RWPE1 (cell line): ENCODE measurements at regions not wholly inside any gene's neighbourhood (a gene's known extent, or its start where the extent isn't known, plus 50 kb on each side); places are given as distances from the start of the nearest gene placed in this dataset.
A peak's percentile ranks its signal among the peaks of the same experiment; 100 is the strongest.

Experiments
- CTCF ChIA-PET: fragments of 350-600 bp; sonication (Branson Sonifier 250); formaldehyde crosslinking; extraction: SDS; loops from one replicate; lab custom pipeline; 2021; lab: Yijun Ruan, JAX
- POLR2A ChIA-PET: fragments of 400-600 bp; formaldehyde crosslinking; extraction: SDS; loops from one replicate; lab custom pipeline; 2020; ENCODE audit warnings: antibody characterized with exemption; ENCODE audit not compliant: low non-redundant PET; lab: Yijun Ruan, JAX
- DNase-seq: peaks from one replicate; pipeline ENCODE4 v3.0.0; 2012; ENCODE audit warnings: low spot score
- H3K27ac ChIP-seq: fragments of 450-650 bp; 2 replicates; pipeline ENCODE4 v1.5.1; 2017
- TF ChIP-seq, protein P1 (sequence below): fragments of 450-650 bp; conservative IDR thresholded peaks from 2 replicates; pipeline ENCODE4 v1.5.1; 2017; ENCODE audit warnings: low read depth, mild to moderate bottlenecking

DNA sequence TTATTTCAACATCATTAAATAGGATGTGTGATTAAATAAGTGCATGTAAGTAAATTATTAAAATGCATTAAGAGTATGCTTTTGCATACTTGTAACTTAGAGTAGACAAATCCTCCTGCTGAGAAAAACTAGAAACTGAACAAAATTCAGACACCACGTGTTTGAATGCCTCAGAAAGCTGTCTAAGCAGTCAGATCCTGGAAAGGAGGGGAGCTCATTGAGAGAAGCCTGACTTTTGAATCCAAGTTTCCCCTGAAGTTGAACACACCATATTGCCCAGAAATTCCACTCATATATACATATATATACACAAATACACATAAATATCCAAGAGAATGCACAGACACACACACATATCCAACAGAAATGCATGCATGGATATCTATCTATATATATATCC, 190.0 kb upstream of the BMP2 start:
- CTCF ChIA-PET, result interaction anchor here (0.6 kb wide), 1 partner anchor 312 kb away, joined by 3 read pairs; no protein-coding TSS in a partner anchor
- DNase-seq, result no peak
- H3K27ac ChIP-seq, result no peak overlapping the region
- TF ChIP-seq, protein P1, sequence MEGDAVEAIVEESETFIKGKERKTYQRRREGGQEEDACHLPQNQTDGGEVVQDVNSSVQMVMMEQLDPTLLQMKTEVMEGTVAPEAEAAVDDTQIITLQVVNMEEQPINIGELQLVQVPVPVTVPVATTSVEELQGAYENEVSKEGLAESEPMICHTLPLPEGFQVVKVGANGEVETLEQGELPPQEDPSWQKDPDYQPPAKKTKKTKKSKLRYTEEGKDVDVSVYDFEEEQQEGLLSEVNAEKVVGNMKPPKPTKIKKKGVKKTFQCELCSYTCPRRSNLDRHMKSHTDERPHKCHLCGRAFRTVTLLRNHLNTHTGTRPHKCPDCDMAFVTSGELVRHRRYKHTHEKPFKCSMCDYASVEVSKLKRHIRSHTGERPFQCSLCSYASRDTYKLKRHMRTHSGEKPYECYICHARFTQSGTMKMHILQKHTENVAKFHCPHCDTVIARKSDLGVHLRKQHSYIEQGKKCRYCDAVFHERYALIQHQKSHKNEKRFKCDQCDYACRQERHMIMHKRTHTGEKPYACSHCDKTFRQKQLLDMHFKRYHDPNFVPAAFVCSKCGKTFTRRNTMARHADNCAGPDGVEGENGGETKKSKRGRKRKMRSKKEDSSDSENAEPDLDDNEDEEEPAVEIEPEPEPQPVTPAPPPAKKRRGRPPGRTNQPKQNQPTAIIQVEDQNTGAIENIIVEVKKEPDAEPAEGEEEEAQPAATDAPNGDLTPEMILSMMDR, result no peak
- POLR2A ChIA-PET, result no interaction called here

DNA sequence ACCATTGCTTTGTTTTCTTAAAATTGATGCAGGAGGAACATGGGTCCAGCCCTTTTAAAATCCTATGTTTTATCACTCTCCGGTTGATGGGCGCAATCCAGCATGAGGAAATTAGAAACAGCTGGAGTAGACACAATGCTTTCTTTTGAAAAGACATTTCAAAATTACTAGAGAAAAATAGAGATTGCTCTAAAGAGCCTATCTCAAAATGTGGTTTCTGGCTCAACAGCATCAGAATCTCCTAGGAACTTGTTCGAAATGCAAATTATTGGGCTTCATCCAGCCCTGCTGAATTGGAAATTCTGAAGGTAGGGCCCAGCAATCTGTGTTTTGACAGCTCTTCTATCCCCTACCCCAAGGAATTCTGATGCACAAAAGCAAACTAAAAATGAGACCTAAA, 190.8 kb upstream of the BMP2 start:
- ChIA-PET POLR2A (no interaction called here), CTCF (no interaction called here)
- DNase-seq, result no peak
- TF ChIP-seq, protein P1, result no peak
- H3K27ac ChIP-seq, result no peak overlapping the region

DNA sequence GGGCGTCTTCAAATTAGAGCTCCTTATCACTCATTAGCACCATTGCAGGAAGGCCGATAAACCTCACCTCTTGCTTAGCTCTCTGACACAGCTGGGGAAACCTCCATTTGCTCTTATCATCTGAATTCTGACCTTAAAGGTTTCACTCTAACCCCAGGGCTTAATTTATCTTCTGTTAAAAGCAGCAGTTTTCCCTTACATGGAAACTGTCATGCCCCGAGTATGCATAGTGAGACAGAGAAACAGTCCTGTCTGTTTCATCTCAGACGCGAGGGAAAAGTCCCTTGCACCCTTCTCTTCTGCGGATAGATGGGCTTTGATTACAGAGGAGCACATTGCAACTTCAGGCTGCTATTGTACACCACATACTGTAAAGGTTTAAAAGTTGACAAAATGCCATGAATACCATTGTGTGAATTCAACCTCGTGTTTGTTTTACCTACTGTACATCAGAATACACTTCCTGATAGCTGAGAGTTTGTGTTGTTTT, 191.5 kb upstream of the BMP2 start:
- POLR2A ChIA-PET, result no interaction called here
- CTCF ChIA-PET, result no interaction called here
- no peak for DNase-seq
- no peak overlapping the region for H3K27ac ChIP-seq
- TF ChIP-seq, protein P1, result no peak

DNA sequence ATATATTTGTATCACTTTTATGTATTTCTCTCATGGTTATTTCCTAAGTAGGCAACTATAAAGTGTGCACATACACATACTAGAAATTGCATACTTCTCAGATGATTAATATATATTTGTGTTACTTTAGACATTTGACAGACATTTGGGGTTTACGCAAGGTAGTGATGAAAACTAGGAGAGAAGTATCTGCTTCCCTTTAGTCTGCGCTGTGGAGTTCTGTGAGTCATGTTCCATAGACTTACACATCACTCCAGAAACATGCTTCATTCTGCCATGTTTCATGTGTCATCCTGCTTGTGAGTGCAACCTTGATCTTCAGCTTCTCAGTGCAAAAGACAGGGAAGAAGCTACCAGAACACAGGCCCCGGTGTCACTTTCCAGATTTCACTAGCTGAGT, 200.7 kb upstream of the BMP2 start:
- H3K27ac ChIP-seq, result no peak overlapping the region
- peak; percentile 63 for DNase-seq
- ChIA-PET POLR2A (no interaction called here), CTCF (interaction anchor here (1.3 kb wide), 1 partner anchor 17 kb away, joined by 3 read pairs; no protein-coding TSS in a partner anchor)
- TF ChIP-seq, protein P1, result no peak

DNA sequence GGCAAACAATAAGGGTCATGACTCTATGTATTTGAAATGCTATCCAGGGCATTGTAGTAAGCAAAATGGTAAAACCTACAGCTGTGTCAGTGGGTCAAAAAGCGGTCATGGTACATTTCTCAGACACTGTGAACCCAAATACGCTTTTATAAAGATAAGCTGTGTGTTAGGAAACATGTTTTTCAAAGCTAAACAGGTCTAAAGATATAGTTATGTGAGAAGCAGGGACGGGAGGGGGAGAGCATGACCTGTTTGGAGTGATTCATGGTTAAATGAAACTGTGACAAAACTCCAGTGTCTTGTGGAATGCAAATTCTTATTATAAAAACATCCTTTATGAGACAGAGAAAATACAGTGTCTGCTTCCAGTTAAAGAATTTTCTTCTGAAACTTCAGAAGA, 205.4 kb upstream of the BMP2 start:
- ChIA-PET POLR2A (no interaction called here), CTCF (no interaction called here)
- DNase-seq, result no peak
- no peak overlapping the region for H3K27ac ChIP-seq
- TF ChIP-seq, protein P1, result no peak

DNA sequence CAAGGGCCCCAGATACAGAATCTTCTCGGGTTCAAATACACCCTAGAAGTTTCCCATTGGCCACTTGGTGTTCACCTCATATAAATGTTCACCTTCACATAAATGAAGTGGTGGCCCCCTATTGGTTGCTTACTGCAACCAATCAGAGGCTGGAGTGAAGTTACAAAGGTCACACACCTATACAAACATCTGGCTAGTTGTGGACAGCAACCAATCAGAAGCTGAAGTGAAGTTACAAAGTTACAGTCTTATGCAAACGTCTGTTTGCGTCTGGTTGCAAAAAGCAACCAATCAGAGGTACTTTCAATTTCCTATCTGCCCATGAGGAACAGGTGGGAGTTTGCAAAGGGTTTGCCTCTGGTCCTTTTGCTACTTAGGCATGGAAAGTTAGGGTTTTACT, 206.5 kb upstream of the BMP2 start:
- no peak overlapping the region for H3K27ac ChIP-seq
- CTCF ChIA-PET, result interaction anchor here (0.6 kb wide), 1 partner anchor 61 kb away, joined by 3 read pairs; no protein-coding TSS in a partner anchor
- POLR2A ChIA-PET, result no interaction called here
- TF ChIP-seq, protein P1, result no peak
- no peak for DNase-seq

DNA sequence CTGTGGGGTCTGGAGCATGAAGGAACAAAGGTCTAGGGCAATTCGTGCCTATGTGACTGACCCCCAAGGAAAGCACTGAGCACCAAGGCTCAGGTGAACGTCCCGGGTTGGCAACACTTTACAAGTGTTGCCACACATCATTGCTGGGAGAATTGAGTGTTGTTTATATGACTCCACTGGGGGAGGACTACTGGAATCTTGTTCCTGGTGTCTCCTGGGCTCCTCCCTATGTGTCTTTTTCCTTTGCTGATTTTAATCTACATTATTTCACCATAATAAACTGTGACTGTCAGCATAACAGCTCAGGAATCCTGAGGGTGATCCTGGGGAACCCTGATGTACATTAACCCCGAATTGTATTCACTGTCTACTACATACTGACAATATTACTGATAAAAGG, 207.7 kb upstream of the BMP2 start:
- no peak overlapping the region for H3K27ac ChIP-seq
- CTCF ChIA-PET, result interaction anchor here (1.0 kb wide), 1 partner anchor 77 kb away, joined by 5 read pairs; no protein-coding TSS in a partner anchor
- TF ChIP-seq, protein P1, result no peak
- POLR2A ChIA-PET, result no interaction called here
- no peak for DNase-seq
